Hematopoietic multipotent progenitor cell treated with erythropoietin and hydrocortisone succinate and interleukin-3 and kit ligand, for 8 days (in vitro differentiated cells): ENCODE measurements at regions not wholly inside any gene's neighbourhood (a gene's known extent, or its start where the extent isn't known, plus 50 kb on each side); places are given as distances from the start of the nearest gene placed in this dataset.
"Not testable (repeated sequence)": the region's sequence is repeated elsewhere in the genome, so short reads cannot be mapped to it uniquely, and the experiment has no call there.

Experiments used
- DNase-seq: peaks from one replicate; pipeline ENCODE4 v3.0.0-alpha.2; 2015

GRCh38 chr6:92121228-92121627 lies 1298.1 kb downstream of the EPHA7 start:
- DNase-seq, result no peak

GRCh38 chr6:92117800-92118199 lies 1301.6 kb downstream of the EPHA7 start:
- no peak for DNase-seq

DNA sequence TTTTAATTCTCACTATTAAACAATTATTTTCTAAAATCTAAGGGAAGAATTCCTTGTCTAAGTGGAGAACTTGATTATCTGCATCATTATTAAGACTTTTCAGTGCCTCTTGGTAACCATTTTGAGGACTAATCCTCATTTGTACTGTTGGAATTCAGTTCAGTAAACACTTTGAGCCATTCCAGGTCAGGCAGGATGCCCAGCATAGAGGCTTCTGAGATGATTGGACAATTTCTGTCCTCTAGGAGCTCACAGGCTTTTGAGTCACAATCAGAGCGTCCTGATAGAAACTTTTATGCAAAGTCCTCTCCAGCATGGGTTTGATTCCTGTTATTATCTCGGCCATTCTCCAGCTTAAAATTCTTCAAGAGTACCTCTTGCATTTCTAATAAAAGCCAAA lies 1304.6 kb downstream of the EPHA7 start:
- DNase-seq, result no peak

- no peak for DNase-seq
These were observed 1305.2 kb downstream of the EPHA7 start for GRCh38 chr6:92114091-92114675.

DNA sequence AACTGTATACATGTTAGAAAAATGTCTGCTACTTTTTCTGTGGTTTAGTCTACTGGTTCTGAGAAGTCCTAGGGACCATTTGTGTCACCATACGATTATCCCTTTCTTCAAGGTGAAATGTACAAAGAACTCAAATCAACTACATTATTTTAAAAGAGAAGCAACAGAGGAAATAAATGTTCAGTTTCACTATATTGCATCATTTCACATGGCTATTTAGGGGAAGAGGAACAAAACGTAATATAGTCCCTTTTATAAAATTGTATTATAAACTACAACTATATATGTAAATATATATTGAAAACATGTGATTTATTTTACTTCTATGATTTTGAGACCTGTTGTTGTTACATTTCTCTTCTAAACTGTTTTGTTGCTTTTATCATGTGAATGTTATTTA lies 1308.0 kb downstream of the EPHA7 start:
- DNase-seq, result no peak

DNA sequence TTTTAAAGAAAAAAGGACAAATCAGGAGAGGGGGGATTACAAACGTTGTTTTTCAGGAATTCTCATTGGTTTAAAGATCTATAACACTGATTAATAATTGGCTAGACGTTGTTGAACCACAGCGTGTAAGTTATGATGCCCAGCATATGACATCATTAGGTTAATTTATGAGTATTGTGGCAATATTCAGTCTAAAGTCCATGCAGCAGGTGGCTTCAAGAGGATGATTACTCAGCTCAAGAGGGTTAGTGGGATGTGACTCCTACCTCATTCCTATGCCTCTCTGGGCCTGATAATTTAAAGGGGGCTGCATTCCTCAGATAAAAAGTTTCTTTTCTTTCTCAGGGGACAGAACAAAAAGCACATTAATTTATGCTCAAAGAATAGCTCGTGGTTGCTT lies 1309.0 kb downstream of the EPHA7 start:
- no peak for DNase-seq

GRCh38 chr6:92109956-92110355 lies 1309.4 kb downstream of the EPHA7 start:
- no peak for DNase-seq

- DNase-seq, result no peak
These were observed 1310.1 kb downstream of the EPHA7 start for GRCh38 chr6:92109256-92109655.

DNA sequence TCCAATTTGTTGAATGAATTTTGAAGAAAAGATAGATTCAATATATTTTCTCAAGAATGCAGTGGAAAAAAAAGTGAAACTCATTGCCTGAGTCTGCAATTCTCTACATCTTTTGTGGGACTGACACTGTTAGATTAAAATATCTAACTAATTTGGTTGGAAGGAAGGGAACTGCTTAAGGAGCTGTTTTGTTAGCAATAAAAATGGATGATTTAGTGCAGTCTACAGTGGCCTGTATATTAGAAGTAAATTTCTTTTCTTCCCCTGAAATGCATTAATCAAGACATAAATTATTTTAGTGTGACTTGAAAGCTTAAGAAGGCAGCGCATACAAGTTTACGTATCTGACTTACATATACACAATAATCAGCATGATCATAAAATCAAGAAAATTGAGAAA lies 1332.6 kb downstream of the EPHA7 start:
- DNase-seq, result no peak

GRCh38 chr6:92083914-92084313 lies 1335.4 kb downstream of the EPHA7 start:
- DNase-seq, result not testable (repeated sequence)

DNA sequence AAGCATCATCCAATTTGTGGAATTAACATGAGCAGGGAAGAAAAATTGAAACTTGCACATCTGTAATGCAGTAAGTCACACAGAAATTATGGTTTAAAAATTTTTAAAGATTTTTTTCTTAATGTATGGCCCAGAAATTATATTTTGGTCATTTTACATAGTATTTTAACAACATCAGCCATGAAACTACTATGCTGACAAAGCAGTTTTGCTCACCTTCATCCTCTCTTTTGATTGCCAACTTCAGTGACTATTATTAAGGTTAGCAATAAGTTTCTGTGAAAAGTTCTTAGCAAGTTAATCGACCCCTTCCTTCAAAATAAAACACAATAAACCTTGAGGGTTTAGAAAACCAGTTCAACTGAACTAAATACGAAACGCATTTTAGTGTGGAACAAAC lies 1347.0 kb downstream of the EPHA7 start:
- DNase-seq, result no peak

GRCh38 chr6:92069781-92070180 lies 1349.6 kb downstream of the EPHA7 start:
- no peak for DNase-seq

DNA sequence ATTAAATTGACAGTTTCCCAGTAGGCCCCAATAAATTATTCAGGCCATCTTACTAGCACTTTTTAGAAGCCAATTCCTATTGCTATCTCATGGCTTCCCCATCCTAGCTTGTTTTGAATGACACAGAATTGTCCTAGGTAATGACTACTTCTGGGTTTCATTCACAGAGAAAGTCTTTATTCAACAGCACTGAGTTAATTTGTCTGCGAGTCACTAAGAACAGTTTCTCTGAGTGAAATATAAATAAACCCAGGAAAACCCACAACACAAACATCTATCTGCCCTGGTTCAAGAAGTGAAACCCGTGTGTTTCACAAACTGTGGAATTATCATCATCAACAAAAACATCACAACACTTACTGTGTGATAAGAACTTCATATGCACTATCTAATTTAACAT lies 1366.8 kb downstream of the EPHA7 start:
- no peak for DNase-seq

DNA sequence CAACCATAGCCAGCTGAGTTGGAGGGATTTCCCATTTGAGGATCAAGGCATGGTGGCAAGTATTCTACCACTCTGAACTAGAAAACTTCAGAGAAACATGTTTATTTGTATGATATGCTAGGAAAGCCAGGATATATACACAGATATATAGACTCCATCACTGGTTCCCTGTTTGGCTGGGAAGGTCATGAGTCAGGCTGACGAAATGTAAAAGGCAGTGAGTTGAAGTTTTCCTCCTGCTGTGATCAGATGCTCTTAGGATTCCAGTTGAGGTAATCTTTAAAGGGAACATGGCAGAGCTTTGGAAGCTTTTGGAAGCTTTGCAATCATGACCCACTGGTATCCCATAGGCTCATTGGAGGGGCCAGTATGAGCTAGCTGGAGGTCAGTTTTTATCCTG lies 1369.1 kb downstream of the EPHA7 start:
- no peak for DNase-seq

- no peak for DNase-seq
These were observed 1371.5 kb downstream of the EPHA7 start for GRCh38 chr6:92047860-92048259.

- no peak for DNase-seq
These were observed 1372.1 kb downstream of the EPHA7 start for GRCh38 chr6:92047152-92047850.

DNA sequence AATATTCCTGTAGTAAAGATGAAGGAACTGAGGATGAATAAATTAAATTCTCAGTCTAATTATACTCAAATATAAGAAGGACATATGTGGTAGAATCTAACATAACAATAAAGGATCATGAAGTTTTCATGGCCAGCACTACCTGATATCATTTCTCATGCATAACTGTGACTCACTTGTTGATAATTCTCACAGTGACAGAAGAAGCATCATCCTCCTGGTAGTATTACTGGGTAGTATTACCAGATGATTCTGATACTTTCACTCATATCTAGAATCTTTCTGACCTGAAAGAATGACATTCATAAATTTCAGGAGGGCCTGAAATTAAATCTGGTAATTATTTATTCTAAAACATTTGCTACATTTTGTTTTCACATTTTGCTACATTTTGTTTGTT lies 1375.0 kb downstream of the EPHA7 start:
- no peak for DNase-seq

GRCh38 chr6:92043777-92044176 lies 1375.6 kb downstream of the EPHA7 start:
- DNase-seq, result no peak

- DNase-seq, result no peak
These were observed 1392.5 kb downstream of the EPHA7 start for GRCh38 chr6:92026878-92027277.

- no peak for DNase-seq
These were observed 1394.5 kb downstream of the EPHA7 start for GRCh38 chr6:92024881-92025280.

- DNase-seq, result no peak
These were observed 1395.2 kb downstream of the EPHA7 start for GRCh38 chr6:92024110-92024509.

- DNase-seq, result no peak
These were observed 1395.9 kb downstream of the EPHA7 start for GRCh38 chr6:92023410-92023966.

DNA sequence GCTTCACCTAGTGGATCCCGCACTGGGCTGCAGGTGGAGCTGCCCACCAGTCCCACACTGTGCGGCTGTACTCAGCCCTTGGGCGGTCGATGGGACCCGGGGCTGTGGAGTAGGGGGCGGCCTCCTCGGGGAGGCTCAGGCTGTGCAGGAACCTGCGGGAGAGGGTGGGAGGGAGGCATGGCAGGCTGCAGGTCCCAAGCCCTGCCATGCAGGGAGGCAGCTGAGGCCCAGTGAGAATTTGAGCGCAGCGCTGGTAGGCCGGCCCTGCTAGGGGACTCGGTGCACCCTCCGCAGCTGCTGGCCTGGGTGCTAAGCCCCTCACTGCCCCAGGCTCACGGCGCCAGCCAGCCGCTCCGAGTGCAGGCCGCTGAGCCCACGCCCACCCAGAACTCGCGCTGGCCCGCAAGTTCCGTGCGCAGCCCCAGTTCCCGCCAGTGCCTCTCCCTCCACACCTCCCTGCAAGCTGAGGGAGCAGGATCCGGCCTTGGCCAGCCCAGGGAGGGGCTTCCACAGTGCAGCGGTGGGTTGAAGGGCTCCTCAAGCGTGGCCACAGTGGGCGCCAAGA lies 1407.6 kb downstream of the EPHA7 start:
- DNase-seq, result no peak

GRCh38 chr6:92008757-92009502 lies 1410.4 kb downstream of the EPHA7 start:
- no peak for DNase-seq
